K562 (cell line): ENCODE measurements at regions not wholly inside any gene's neighbourhood (a gene's known extent, or its start where the extent isn't known, plus 50 kb on each side); places are given as distances from the start of the nearest gene placed in this dataset.

ENCODE experiments used
- ATAC-seq: fragments of 200-7000 bp; cut with Tn5 transposase; 3 replicates; pipeline ENCODE4 v1.9.1; 2020; ENCODE audit warnings: moderate library complexity
- BruUV-seq: library from RNA; stranded (reverse); fragments of 400-500 nt; replicated peaks from 2 replicates; lab custom pipeline; 2021; lab: Mats Ljungman, UMichigan
- CTCF ChIA-PET: fragments of 300-600 bp; formaldehyde crosslinking; extraction: SDS; loops from one replicate; lab custom pipeline; 2021; ENCODE audit warnings: low intra/inter-chr PET ratio; lab: Yijun Ruan, JAX
- POLR2A ChIA-PET: fragments of 300-600, 350-650 bp; sonication (Branson Sonifier 250); formaldehyde crosslinking; extraction: SDS; loops from one replicate; lab custom pipeline; 2021; ENCODE audit warnings: antibody characterized with exemption, inconsistent platforms; lab: Yijun Ruan, JAX
- DNase-seq, 4 experiments: peaks; one replicate each; pipeline versions ENCODE4 v3.0.0 to v3.0.0-alpha.2; 2011 to 2018; ENCODE audit warnings: low spot score in 3 of 4, mixed read lengths in 3 of 4; ENCODE audit errors: extremely low read depth in 1 of 4
- FAIRE-seq: peaks from 2 replicates; lab custom pipeline; 2011; peaks lifted over from hg19 to GRCh38; lab: Jason Lieb, UNC
- H2AFZ ChIP-seq: 2 replicates; pipeline ENCODE4 v1.6.0; 2011; ENCODE audit warnings: low read depth, low read length, control low read depth, inconsistent platforms
- H3K27ac ChIP-seq: fragments of 200-600 bp; 3 replicates; pipeline ENCODE4 v1.8.0; 2011; ENCODE audit warnings: low read depth, mild to moderate bottlenecking, control low read depth, inconsistent platforms, low read length, moderate library complexity, mixed read lengths; ENCODE audit errors: extremely low read depth
- H3K27me3 ChIP-seq, 2 experiments: fragments of 300-600 bp in 1 of 2; 2 replicates in 1 of 2; 3 replicates in 1 of 2; pipeline versions ENCODE4 v1.6.0 to v1.8.0; 2011; ENCODE audit warnings: inconsistent platforms in 2 of 2, low read length in 2 of 2, mild to moderate bottlenecking in 1 of 2, mixed read lengths in 1 of 2, moderate library complexity in 1 of 2; ENCODE audit not compliant: control insufficient read depth in 2 of 2, insufficient read depth in 2 of 2
- H3K36me3 ChIP-seq: fragments of 300-600 bp; 3 replicates; pipeline ENCODE4 v1.8.0; 2011; ENCODE audit warnings: mild to moderate bottlenecking, low read length, inconsistent platforms; ENCODE audit not compliant: control insufficient read depth, insufficient read depth
- H3K4me1 ChIP-seq, 2 experiments: fragments of 200-600 bp in 1 of 2; replicated peaks in 1 of 2; 2 replicates in 1 of 2; 3 replicates in 1 of 2; pipeline versions ENCODE4 v1.5.1 to v1.8.0; 2011; ENCODE audit warnings: inconsistent platforms in 2 of 2, low read length in 2 of 2, mild to moderate bottlenecking in 1 of 2, mixed read lengths in 1 of 2, moderate library complexity in 1 of 2; ENCODE audit not compliant: control insufficient read depth in 2 of 2, insufficient read depth in 2 of 2
- H3K4me2 ChIP-seq: 2 replicates; pipeline ENCODE4 v1.6.1; 2011; ENCODE audit warnings: low read length, control low read depth, inconsistent platforms, mixed read lengths; ENCODE audit not compliant: insufficient read depth
- H3K4me3 ChIP-seq: fragments of 200-600 bp; sonication (generic), shearing (Covaris generic); 2 replicates; pipeline ENCODE4 v1.5.1; 2016; ENCODE audit warnings: control low read depth, inconsistent platforms
- H3K79me2 ChIP-seq: fragments of 200-600 bp; 3 replicates; pipeline ENCODE4 v1.8.0; 2011; ENCODE audit warnings: low read length, inconsistent platforms; ENCODE audit not compliant: control insufficient read depth, insufficient read depth
- H3K9ac ChIP-seq, 2 experiments: 2 replicates each; pipeline versions ENCODE4 v1.6.0 to v1.6.1; 2011; ENCODE audit warnings: low read depth in 2 of 2, low read length in 2 of 2, control low read depth in 1 of 2, inconsistent platforms in 1 of 2, mild to moderate bottlenecking in 1 of 2, mixed read lengths in 1 of 2; ENCODE audit not compliant: insufficient read depth in 1 of 2
- H3K9me1 ChIP-seq: one replicate; pipeline ENCODE4 v1.6.0; 2011; ENCODE audit warnings: inconsistent platforms, mild to moderate bottlenecking, low read length, moderate library complexity; ENCODE audit not compliant: control insufficient read depth, insufficient read depth
- H3K9me3 ChIP-seq: replicated peaks from 2 replicates; pipeline ENCODE4 v1.5.1; 2011; ENCODE audit warnings: low read depth, low read length, inconsistent platforms; ENCODE audit not compliant: control insufficient read depth, insufficient read depth
- H4K20me1 ChIP-seq: replicated peaks from 2 replicates; pipeline ENCODE4 v1.6.1; 2011; ENCODE audit warnings: low read length, inconsistent platforms, mixed read lengths; ENCODE audit not compliant: control insufficient read depth, insufficient read depth
- BRD4 ChIP-seq: fragments of 200-600 bp; sonication (generic); IDR thresholded peaks from 2 replicates; pipeline ENCODE4 v1.6.1; 2017; ENCODE audit warnings: inconsistent platforms
- ERF ChIP-seq: fragments of 450-650 bp; formaldehyde crosslinking; IDR thresholded peaks from 2 replicates; pipeline ENCODE4 v1.4.0; 2020; ENCODE audit warnings: mild to moderate bottlenecking, mixed read lengths
- HDAC8 ChIP-seq: fragments of 450-650 bp; IDR thresholded peaks from 2 replicates; pipeline ENCODE4 v1.6.1; 2016; ENCODE audit warnings: mild to moderate bottlenecking, missing genetic modification characterization, moderate library complexity, missing compliant biosample characterization
- KHSRP ChIP-seq: fragments of 450-650 bp; IDR thresholded peaks from 2 replicates; pipeline ENCODE4 v1.6.1; 2017
- KLF10 ChIP-seq: fragments of 250-450 bp; sonication (Bioruptor Pico); IDR thresholded peaks from 2 replicates; pipeline ENCODE4 v1.6.1; 2021; ENCODE audit warnings: matching md5 sums
- SNIP1 ChIP-seq: fragments of 450-650 bp; IDR thresholded peaks from 2 replicates; pipeline ENCODE4 v1.7.1; 2017; ENCODE audit warnings: low read depth, mild to moderate bottlenecking
- ZNF224 ChIP-seq: sonication (generic); formaldehyde crosslinking; IDR thresholded peaks from 2 replicates; pipeline ENCODE4 v1.8.0; 2022; ENCODE audit warnings: mild to moderate bottlenecking, missing genetic modification reagents
- ZNF780A ChIP-seq: fragments of 250-450 bp; sonication (Bioruptor Pico); IDR thresholded peaks from 2 replicates; pipeline ENCODE4 v1.5.0; 2021; ENCODE audit warnings: mild to moderate bottlenecking
- WGBS: fragments of 100-300 bp; shearing (Covaris generic); methylation state at CpG from one replicate; pipeline ENCODE4 v1.1.6; 2016; ENCODE audit warnings: low coverage, mixed read lengths; ENCODE audit not compliant: insufficient coverage; ENCODE audit errors: missing lambda C conversion rate; 5-methylcytosine and 5-hydroxymethylcytosine counted together
- in situ Hi-C: fragments of 300-500 bp; cut with MboI; formaldehyde crosslinking; loops from 4 replicates; pipeline ENCODE4 v1.15.0; 2018; ENCODE audit warnings: inconsistent platforms, mixed read lengths
- intact Hi-C: fragments of 100-400 bp; cut with micrococcal nuclease; formaldehyde crosslinking; loops from 2 replicates; pipeline ENCODE4 v1.14.2; 2022
- TF ChIP-seq, protein P1 (sequence below): fragments of 450-650 bp; formaldehyde crosslinking; IDR thresholded peaks from 2 replicates; pipeline ENCODE4 v1.4.0; 2022; ENCODE audit warnings: missing genetic modification characterization
- TF ChIP-seq, protein P2 (sequence below): fragments of 450-650 bp; conservative IDR thresholded peaks from 2 replicates; pipeline ENCODE4 v1.6.1; 2016; ENCODE audit warnings: missing genetic modification characterization, low read depth, mild to moderate bottlenecking, missing compliant biosample characterization, moderate library complexity
- TF ChIP-seq, protein P3 (sequence below): IDR thresholded peaks from 3 replicates; pipeline ENCODE4 v1.6.1; 2011; ENCODE audit warnings: borderline replicate concordance, mild to moderate bottlenecking; ENCODE audit not compliant: insufficient read length, insufficient read depth
- TF ChIP-seq, protein P4 (sequence below): fragments of 200-800 bp; sonication (Bioruptor generic); IDR thresholded peaks from 2 replicates; pipeline ENCODE4 v1.6.1; 2016; ENCODE audit warnings: missing genetic modification characterization, missing compliant biosample characterization
- TF ChIP-seq, protein P5 (sequence below): fragments of 250-450 bp; sonication (Bioruptor Pico); IDR thresholded peaks from 2 replicates; pipeline ENCODE4 v1.4.0; 2020; ENCODE audit warnings: mild to moderate bottlenecking, moderate library complexity

DNA sequence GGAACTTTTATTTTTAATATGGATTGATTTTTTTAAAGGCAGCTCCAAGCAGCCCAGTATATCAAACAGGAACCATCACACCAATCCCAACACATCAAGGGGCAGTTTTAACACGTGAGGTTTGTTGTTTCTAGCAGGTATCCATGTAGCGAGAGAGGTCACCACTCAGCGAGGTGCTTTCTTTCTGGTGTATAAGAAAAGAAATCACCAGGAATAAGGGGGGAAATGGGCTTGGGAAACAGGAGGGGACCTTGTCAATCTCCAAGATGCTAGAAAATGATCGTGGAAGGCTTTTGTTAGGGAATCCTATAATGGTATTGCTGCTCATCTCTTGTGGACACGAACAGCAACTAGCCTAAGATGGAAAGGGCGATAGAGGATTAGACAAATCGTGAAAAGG is 402.9 kb upstream of the ATP11B start:
- Histone ChIP-seq H2AFZ (no peak overlapping the region; the same call in 1 of the 2 replicates), H4K20me1 (no peaks in the 10 kb centered on the region), H3K9me1 (no peaks in the 10 kb centered on the region), H3K27me3 (no peaks in the 10 kb centered on the region), H3K4me3 (no peak overlapping the region), H3K79me2 (no peaks in the 10 kb centered on the region), H3K4me2 (no peak overlapping the region), H3K9ac (no peak overlapping the region), H3K36me3 (no peaks in the 10 kb centered on the region), H3K27ac (no peak overlapping the region), H3K9me3 (no peaks in the 10 kb centered on the region), H3K4me1 (peaks cover 2 to 18% of the 10 kb centered on the region in 2 experiments; a peak in 3 of 5 replicates)
- DNase-seq: no peak
- no TSS peak for BruUV-seq
- 36% methylated on average over 7 of the region's 7 CpGs for WGBS
- ChIA-PET POLR2A (no interaction called here), CTCF (no interaction called here)
- intact Hi-C loops: loop anchor here (5.0 kb wide), 1 partner anchor 227 kb away; no protein-coding TSS in a partner anchor
- in situ Hi-C loops: no loop called here
- no peak for FAIRE-seq
- ATAC-seq: no peak
- no peak for TF ChIP-seq KHSRP
- TF ChIP-seq, protein P1, sequence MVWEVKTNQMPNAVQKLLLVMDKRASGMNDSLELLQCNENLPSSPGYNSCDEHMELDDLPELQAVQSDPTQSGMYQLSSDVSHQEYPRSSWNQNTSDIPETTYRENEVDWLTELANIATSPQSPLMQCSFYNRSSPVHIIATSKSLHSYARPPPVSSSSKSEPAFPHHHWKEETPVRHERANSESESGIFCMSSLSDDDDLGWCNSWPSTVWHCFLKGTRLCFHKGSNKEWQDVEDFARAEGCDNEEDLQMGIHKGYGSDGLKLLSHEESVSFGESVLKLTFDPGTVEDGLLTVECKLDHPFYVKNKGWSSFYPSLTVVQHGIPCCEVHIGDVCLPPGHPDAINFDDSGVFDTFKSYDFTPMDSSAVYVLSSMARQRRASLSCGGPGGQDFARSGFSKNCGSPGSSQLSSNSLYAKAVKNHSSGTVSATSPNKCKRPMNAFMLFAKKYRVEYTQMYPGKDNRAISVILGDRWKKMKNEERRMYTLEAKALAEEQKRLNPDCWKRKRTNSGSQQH (CRISPR knock-in tag): no peak
- TF ChIP-seq, protein P2, sequence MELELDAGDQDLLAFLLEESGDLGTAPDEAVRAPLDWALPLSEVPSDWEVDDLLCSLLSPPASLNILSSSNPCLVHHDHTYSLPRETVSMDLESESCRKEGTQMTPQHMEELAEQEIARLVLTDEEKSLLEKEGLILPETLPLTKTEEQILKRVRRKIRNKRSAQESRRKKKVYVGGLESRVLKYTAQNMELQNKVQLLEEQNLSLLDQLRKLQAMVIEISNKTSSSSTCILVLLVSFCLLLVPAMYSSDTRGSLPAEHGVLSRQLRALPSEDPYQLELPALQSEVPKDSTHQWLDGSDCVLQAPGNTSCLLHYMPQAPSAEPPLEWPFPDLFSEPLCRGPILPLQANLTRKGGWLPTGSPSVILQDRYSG (tag): no peak
- TF ChIP-seq, protein P3, sequence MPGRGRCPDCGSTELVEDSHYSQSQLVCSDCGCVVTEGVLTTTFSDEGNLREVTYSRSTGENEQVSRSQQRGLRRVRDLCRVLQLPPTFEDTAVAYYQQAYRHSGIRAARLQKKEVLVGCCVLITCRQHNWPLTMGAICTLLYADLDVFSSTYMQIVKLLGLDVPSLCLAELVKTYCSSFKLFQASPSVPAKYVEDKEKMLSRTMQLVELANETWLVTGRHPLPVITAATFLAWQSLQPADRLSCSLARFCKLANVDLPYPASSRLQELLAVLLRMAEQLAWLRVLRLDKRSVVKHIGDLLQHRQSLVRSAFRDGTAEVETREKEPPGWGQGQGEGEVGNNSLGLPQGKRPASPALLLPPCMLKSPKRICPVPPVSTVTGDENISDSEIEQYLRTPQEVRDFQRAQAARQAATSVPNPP: no peak
- TF ChIP-seq HDAC8: no peak
- TF ChIP-seq ZNF780A: no peak
- no peak for TF ChIP-seq KLF10
- TF ChIP-seq, protein P4, sequence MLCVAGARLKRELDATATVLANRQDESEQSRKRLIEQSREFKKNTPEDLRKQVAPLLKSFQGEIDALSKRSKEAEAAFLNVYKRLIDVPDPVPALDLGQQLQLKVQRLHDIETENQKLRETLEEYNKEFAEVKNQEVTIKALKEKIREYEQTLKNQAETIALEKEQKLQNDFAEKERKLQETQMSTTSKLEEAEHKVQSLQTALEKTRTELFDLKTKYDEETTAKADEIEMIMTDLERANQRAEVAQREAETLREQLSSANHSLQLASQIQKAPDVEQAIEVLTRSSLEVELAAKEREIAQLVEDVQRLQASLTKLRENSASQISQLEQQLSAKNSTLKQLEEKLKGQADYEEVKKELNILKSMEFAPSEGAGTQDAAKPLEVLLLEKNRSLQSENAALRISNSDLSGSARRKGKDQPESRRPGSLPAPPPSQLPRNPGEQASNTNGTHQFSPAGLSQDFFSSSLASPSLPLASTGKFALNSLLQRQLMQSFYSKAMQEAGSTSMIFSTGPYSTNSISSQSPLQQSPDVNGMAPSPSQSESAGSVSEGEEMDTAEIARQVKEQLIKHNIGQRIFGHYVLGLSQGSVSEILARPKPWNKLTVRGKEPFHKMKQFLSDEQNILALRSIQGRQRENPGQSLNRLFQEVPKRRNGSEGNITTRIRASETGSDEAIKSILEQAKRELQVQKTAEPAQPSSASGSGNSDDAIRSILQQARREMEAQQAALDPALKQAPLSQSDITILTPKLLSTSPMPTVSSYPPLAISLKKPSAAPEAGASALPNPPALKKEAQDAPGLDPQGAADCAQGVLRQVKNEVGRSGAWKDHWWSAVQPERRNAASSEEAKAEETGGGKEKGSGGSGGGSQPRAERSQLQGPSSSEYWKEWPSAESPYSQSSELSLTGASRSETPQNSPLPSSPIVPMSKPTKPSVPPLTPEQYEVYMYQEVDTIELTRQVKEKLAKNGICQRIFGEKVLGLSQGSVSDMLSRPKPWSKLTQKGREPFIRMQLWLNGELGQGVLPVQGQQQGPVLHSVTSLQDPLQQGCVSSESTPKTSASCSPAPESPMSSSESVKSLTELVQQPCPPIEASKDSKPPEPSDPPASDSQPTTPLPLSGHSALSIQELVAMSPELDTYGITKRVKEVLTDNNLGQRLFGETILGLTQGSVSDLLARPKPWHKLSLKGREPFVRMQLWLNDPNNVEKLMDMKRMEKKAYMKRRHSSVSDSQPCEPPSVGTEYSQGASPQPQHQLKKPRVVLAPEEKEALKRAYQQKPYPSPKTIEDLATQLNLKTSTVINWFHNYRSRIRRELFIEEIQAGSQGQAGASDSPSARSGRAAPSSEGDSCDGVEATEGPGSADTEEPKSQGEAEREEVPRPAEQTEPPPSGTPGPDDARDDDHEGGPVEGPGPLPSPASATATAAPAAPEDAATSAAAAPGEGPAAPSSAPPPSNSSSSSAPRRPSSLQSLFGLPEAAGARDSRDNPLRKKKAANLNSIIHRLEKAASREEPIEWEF (CRISPR knock-in tag): no peak
- TF ChIP-seq BRD4: no peak
- no peak for TF ChIP-seq ERF (CRISPR knock-in tag)
- TF ChIP-seq, protein P5, sequence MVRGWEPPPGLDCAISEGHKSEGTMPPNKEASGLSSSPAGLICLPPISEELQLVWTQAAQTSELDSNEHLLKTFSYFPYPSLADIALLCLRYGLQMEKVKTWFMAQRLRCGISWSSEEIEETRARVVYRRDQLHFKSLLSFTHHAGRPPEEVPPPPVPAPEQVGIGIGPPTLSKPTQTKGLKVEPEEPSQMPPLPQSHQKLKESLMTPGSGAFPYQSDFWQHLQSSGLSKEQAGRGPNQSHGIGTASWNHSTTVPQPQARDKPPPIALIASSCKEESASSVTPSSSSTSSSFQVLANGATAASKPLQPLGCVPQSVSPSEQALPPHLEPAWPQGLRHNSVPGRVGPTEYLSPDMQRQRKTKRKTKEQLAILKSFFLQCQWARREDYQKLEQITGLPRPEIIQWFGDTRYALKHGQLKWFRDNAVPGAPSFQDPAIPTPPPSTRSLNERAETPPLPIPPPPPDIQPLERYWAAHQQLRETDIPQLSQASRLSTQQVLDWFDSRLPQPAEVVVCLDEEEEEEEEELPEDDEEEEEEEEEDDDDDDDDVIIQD (CRISPR knock-in tag): no peak
- TF ChIP-seq ZNF224: no peak
- no peak for TF ChIP-seq SNIP1
